ENCODE measurements at regions not wholly inside any gene's neighbourhood (a gene's known extent, or its start where the extent isn't known, plus 50 kb on each side); places are given as distances from the start of the nearest gene placed in this dataset.

DNA sequence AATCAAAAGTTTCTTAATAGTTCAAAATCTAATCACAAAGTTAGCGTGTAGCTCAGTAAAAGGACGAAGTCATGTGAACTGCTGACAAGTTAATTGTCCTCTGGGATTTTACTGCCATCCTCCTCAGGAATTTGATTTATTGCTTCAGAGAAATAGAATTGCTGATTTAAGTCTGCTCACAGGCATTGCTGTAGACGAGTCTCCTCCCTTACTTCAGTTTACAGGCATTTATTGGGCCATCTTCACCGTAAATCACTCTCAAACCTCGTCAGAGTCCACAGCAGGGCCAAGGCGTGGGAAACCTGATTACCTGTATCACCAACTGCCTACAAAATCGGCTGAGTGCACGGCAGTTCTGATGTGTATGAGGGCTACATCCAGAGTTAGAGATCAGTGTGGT is 119.1 kb upstream of the PDE10A start:
- TF ChIP-seq EZH2 (IDR thresholded peaks at IDR 0.05; ENCODE audit: borderline replicate concordance, low read depth, low read length, poor library complexity, severe bottlenecking) = no peak
- TF ChIP-seq, protein P1, sequence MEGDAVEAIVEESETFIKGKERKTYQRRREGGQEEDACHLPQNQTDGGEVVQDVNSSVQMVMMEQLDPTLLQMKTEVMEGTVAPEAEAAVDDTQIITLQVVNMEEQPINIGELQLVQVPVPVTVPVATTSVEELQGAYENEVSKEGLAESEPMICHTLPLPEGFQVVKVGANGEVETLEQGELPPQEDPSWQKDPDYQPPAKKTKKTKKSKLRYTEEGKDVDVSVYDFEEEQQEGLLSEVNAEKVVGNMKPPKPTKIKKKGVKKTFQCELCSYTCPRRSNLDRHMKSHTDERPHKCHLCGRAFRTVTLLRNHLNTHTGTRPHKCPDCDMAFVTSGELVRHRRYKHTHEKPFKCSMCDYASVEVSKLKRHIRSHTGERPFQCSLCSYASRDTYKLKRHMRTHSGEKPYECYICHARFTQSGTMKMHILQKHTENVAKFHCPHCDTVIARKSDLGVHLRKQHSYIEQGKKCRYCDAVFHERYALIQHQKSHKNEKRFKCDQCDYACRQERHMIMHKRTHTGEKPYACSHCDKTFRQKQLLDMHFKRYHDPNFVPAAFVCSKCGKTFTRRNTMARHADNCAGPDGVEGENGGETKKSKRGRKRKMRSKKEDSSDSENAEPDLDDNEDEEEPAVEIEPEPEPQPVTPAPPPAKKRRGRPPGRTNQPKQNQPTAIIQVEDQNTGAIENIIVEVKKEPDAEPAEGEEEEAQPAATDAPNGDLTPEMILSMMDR (conservative IDR thresholded peaks at IDR 0.05; ENCODE audit: low read depth, low read length) = no peak
- Histone ChIP-seq H3K4me3 (ENCODE audit: low read depth, low read length, poor library complexity, severe bottlenecking) (no peak overlapping the region), H3K9me3 (ENCODE audit: low read depth, low read length, poor library complexity, severe bottlenecking) (no peaks in the 10 kb centered on the region), H3K27me3 (replicated peaks; ENCODE audit: insufficient read depth, low read depth, low read length, poor library complexity) (peaks cover 56% of the 10 kb centered on the region), H3K27ac (ENCODE audit: low read depth, low read length, poor library complexity, severe bottlenecking) (no peak overlapping the region), H3K36me3 (ENCODE audit: insufficient read depth, low read length, poor library complexity, severe bottlenecking) (no peaks in the 10 kb centered on the region), H3K4me1 (ENCODE audit: insufficient read depth, low read length, poor library complexity, severe bottlenecking) (no peaks in the 10 kb centered on the region)
- intact Hi-C loops (cut with micrococcal nuclease; ENCODE audit: unreplicated experiment) = no loop called here
- POLR2A ChIA-PET (ENCODE audit: low non-redundant PET) = no interaction called here
- no peak for DNase-seq (ENCODE audit: low spot score)
- no TSS peak for BruUV-seq (replicated peaks)
- CTCF ChIA-PET = no interaction called here

DNA sequence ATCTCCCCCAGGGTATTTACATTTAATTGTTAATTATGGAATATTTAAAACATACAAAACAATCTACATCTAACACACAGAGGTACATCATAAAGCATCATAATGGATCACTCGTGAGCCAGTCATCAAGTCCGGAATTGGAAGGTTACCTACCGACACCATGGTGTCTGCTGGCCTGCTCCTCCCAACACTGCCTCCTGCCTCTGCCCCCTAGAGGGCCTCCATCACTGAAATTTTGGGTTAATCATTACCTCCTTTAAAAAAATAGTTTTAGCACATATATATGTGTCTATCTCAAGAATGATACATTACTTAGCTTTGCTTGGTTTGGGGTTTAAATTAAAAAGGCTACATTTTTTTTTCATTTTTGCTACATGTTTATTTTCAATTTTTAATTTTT is 114.6 kb upstream of the PDE10A start:
- Histone ChIP-seq H3K27me3 (replicated peaks; ENCODE audit: insufficient read depth, low read depth, low read length, poor library complexity) (peaks cover 60% of the 10 kb centered on the region), H3K4me1 (ENCODE audit: insufficient read depth, low read length, poor library complexity, severe bottlenecking) (no peaks in the 10 kb centered on the region), H3K4me3 (ENCODE audit: low read depth, low read length, poor library complexity, severe bottlenecking) (no peak overlapping the region), H3K9me3 (ENCODE audit: low read depth, low read length, poor library complexity, severe bottlenecking) (no peaks in the 10 kb centered on the region), H3K36me3 (ENCODE audit: insufficient read depth, low read length, poor library complexity, severe bottlenecking) (no peaks in the 10 kb centered on the region), H3K27ac (ENCODE audit: low read depth, low read length, poor library complexity, severe bottlenecking) (no peak overlapping the region)
- intact Hi-C loops (cut with micrococcal nuclease; ENCODE audit: unreplicated experiment) = no loop called here
- TF ChIP-seq EZH2 (IDR thresholded peaks at IDR 0.05; ENCODE audit: borderline replicate concordance, low read depth, low read length, poor library complexity, severe bottlenecking) = no peak
- TF ChIP-seq, protein P1 (conservative IDR thresholded peaks at IDR 0.05; ENCODE audit: low read depth, low read length) = 0 out of 2 replicates have a peak, but pooled peaks have one; percentile 17
- no TSS peak for BruUV-seq (replicated peaks)
- ChIA-PET CTCF (no interaction called here), POLR2A (ENCODE audit: low non-redundant PET) (no interaction called here)
- DNase-seq (ENCODE audit: low spot score) = no peak

DNA sequence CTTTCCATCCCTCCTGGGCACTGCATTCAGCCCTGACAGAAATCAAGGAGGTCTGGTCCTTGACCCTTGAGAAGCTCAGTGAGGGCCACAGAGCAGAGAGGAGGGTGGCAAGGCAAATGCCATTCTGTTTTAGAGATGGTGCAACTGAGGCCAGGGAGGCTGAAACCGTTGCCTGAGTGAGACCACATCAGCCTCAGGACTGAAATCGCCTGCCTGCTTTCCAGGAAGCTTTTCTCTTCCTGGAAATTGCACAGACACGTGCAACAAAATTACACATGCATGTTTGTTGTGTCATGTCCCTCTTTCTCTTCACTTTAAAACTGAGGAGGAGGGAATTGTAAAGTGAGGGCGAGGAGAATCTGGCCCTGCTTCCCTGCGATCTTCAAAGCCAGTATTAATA is 113.7 kb upstream of the PDE10A start:
- no TSS peak for BruUV-seq (replicated peaks)
- no peaks in the 10 kb centered on the region for H3K36me3 ChIP-seq (ENCODE audit: insufficient read depth, low read length, poor library complexity, severe bottlenecking)
- H3K27me3 ChIP-seq (replicated peaks; ENCODE audit: insufficient read depth, low read depth, low read length, poor library complexity) = peaks cover 60% of the 10 kb centered on the region
- H3K27ac ChIP-seq (ENCODE audit: low read depth, low read length, poor library complexity, severe bottlenecking) = no peak overlapping the region
- POLR2A ChIA-PET (ENCODE audit: low non-redundant PET) = no interaction called here
- intact Hi-C loops (cut with micrococcal nuclease; ENCODE audit: unreplicated experiment) = no loop called here
- no peak for TF ChIP-seq EZH2 (IDR thresholded peaks at IDR 0.05; ENCODE audit: borderline replicate concordance, low read depth, low read length, poor library complexity, severe bottlenecking)
- TF ChIP-seq, protein P1 (conservative IDR thresholded peaks at IDR 0.05; ENCODE audit: low read depth, low read length) = no peak
- CTCF ChIA-PET = no interaction called here
- no peak overlapping the region for H3K4me3 ChIP-seq (ENCODE audit: low read depth, low read length, poor library complexity, severe bottlenecking)
- H3K4me1 ChIP-seq (ENCODE audit: insufficient read depth, low read length, poor library complexity, severe bottlenecking) = no peaks in the 10 kb centered on the region
- H3K9me3 ChIP-seq (ENCODE audit: low read depth, low read length, poor library complexity, severe bottlenecking) = no peaks in the 10 kb centered on the region
- no peak for DNase-seq (ENCODE audit: low spot score)

Data from A673 (cell line).